HG03457 (cell line): ENCODE measurements at regions not wholly inside any gene's neighbourhood (a gene's known extent, or its start where the extent isn't known, plus 50 kb on each side); places are given as distances from the start of the nearest gene placed in this dataset.

Experiments
- ATAC-seq: cut with Tn5 transposase; IDR thresholded peaks from one replicate; pipeline ENCODE4 v1.9.1; 2021; ENCODE audit warnings: moderate number of reproducible peaks; ENCODE audit not compliant: unreplicated experiment

DNA sequence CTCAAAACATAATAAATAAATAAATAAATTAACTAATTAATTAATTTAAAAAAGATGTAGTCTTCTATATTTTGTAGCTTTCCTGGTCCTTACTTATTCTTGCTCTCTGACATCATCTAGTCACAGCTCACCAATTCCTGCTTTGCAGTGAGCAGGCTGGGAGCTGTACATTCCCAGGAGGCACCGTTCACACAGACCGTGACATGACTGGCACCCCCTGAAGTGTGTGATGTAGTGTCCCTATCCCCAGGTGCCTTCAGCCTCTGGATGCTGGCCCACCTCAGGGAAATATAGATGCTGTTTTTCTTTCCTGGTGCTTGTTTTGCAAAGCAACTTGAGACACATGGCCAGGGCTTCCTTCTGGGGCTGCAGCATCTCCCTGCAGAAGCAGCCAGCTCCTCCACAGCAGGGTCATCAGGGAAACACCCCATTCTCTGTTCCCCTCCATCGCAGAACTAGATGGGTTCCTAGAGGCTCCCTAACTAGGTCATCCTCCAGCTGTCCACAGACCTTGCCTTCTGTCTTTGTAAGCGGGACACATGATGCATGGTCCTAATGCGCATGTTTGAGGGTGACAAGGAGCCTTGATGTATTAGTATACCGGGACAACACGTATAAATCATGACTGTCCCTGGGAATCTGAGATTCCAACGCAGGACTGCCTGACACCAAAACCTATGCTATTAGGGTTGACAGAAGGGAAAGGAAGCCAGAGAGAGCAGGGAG lies 76.4 kb downstream of the RHOB start:
- ATAC-seq: no peak

GRCh38 chr2:20523799-20524187 lies 76.9 kb downstream of the RHOB start:
- no peak for ATAC-seq

DNA sequence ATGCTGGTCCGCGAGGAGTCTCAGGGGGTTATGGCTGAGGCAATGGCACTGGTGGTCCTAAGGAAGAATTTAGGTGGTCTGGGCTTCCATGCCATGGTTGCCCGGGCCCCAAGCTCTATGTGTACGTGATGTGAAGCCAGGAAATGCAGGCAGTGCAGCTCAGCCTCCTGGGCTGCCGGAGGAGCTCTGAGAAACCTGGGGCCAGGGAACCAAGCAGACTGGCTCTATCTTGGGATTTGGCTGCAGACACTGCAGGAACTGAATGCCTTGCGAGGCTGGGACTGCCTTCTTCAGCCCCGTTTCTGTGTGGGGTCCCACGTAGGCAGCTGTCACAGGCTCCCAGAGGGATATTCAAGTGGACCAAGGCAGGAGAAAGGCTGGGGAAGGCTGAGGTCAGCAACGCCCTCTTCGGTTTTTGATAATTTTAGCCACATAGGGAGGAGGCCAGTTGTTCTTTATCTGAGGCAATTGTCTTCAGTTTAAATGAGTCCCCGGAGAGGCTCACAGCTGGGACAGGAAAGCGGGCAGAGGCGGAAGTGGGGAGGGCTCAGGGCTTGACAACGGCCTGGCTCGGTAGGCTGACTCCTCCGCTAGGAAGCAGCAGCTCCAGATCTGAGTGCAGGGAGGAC lies 77.7 kb downstream of the RHOB start:
- peak; percentile 75 for ATAC-seq

GRCh38 chr2:20525041-20526035 lies 78.5 kb downstream of the RHOB start:
- ATAC-seq: peak; percentile 82

GRCh38 chr2:20526160-20526559 lies 79.3 kb downstream of the RHOB start:
- ATAC-seq: no peak

GRCh38 chr2:20526708-20527107 lies 79.8 kb downstream of the RHOB start:
- no peak for ATAC-seq

DNA sequence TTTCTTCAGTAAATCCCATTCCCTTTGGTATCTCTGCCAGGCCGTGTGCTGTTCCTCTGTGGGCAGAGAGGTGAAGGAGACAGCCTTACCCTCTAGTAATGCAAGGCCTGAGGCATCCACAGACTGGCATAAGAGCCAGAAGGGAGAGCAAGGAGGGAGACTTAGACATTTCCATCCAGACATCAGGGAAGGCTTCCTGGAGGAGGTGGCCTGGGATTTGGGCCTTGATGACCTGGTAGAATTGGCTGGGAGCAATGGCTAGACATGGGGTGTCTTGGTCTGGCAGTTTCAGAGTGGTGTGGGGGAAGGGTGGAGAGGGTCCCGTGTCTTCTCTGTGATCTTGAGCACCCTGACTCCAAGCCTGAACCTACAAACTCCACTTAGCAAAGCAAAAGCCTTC lies 81.8 kb downstream of the RHOB start:
- ATAC-seq: no peak

GRCh38 chr2:20530520-20530919 lies 83.6 kb downstream of the RHOB start:
- no peak for ATAC-seq

GRCh38 chr2:20531633-20532262 lies 84.9 kb downstream of the RHOB start:
- ATAC-seq: no peak

GRCh38 chr2:20532634-20533437 lies 86.0 kb downstream of the RHOB start:
- ATAC-seq: no peak

- ATAC-seq: no peak
Observed at GRCh38 chr2:20533993-20534622, 87.2 kb downstream of the RHOB start.

DNA sequence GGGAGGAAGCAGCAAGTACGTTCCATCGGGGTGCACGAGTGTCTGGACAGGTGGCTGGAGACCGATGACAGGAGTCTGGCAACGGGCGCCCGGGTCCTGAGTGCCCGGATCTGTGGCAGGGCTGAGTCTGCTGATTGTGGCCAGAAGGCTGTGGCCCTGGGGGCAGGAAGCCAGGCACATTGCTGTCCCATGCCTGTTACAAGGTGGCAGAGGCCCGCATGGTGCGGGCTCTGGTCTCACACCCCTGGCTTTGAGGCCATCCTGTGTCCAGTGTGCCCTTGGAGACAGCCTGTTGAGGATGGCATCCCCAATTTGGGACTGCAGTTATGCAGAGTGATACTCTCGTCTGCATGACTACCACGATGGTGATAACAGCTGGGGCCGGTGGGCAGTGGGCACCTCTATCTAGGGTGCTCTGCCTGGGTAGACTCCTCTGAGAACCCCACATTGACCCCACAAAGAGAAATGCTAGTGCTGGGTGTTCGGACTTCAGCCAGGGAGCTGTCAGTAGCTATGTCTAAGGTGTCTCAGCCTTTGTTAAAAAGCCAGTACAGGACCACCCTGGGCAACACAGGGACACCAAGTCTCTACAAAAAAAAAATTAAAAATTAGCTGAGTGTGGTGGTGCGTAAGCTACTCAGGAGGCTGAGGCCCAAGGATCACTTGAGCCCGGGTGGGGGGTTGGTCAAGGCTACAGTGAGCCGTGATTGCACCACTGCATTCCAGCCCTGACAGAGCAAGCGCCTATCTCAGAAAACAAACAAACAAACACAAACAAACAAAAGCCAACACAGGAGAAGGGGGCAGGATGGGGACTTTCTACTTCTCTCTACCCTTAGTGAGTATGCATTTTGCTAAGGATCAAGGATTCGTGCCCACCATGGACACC lies 88.3 kb downstream of the RHOB start:
- ATAC-seq: no peak

- ATAC-seq: no peak
Observed at GRCh38 chr2:20536619-20537422, 89.9 kb downstream of the RHOB start.

GRCh38 chr2:20537423-20538307 lies 90.8 kb downstream of the RHOB start:
- ATAC-seq: no peak

GRCh38 chr2:20538308-20539132 lies 91.6 kb downstream of the RHOB start:
- ATAC-seq: no peak

- no peak for ATAC-seq
Observed at GRCh38 chr2:20539133-20539719, 92.4 kb downstream of the RHOB start.
